ENCODE measurements at regions not wholly inside any gene's neighbourhood (a gene's known extent, or its start where the extent isn't known, plus 50 kb on each side); places are given as distances from the start of the nearest gene placed in this dataset.

- H3K9me3 Mint-ChIP-seq: no peaks in the 10 kb centered on the region
Measured at GRCh38 chr14:29454026-29454693, 473.5 kb downstream of the PRKD1 start.

GRCh38 chr14:29458547-29458946, 469.1 kb downstream of the PRKD1 start:
- Mint-ChIP-seq H3K9me3 (no peaks in the 10 kb centered on the region), H3K36me3 (no peaks in the 10 kb centered on the region), H3K27me3 (no peaks in the 10 kb centered on the region), H3K4me3 (no peak overlapping the region), H3K4me1 (no peaks in the 10 kb centered on the region), H3K27ac (no peak overlapping the region)
- DNase-seq (no peak), ATAC-seq (ENCODE audit: low read depth) (no peak)
- POLR2A ChIA-PET: no interaction called here

More at GRCh38 chr14:29454026-29454693, 473.5 kb downstream of the PRKD1 start:
- Mint-ChIP-seq H3K27me3 (no peaks in the 10 kb centered on the region), H3K36me3 (no peaks in the 10 kb centered on the region), H3K4me1 (no peaks in the 10 kb centered on the region), H3K4me3 (no peak overlapping the region), H3K27ac (no peak overlapping the region)
- DNase-seq (no peak), ATAC-seq (ENCODE audit: low read depth) (no peak)
- POLR2A ChIA-PET: no interaction called here

GRCh38 chr14:29459531-29459930, 468.1 kb downstream of the PRKD1 start:
- DNase-seq (no peak), ATAC-seq (ENCODE audit: low read depth) (no peak)
- Mint-ChIP-seq H3K4me1 (no peaks in the 10 kb centered on the region), H3K36me3 (no peaks in the 10 kb centered on the region), H3K4me3 (no peak overlapping the region), H3K9me3 (no peaks in the 10 kb centered on the region), H3K27me3 (no peaks in the 10 kb centered on the region), H3K27ac (no peak overlapping the region)
- POLR2A ChIA-PET: no interaction called here

DNA sequence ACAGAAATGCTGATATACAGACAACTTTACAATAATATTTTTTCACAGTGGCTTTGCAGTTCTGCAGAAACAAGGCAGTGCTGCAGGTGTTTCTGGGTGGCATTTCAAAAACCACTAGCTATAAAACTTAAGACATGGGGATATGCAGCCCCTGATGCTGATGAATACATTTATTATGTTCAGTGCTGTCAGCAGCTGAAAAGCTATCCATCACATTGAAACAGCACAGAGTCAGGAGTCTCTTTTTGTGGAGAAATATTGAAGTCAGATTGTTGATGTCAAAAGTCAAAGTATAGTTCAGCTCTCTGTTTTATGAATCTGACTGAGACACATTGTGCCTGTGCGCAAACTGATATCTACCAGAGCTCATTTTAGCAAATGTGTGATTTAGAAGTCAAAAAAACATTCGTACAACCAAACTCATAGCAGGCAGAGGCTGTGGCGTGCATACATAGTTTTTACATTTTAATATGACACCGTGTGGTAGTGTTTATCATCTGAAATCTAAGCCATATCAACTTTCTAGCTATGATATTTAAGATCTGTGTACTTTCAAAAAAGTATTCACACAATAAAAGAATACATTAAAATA, 467.6 kb downstream of the PRKD1 start:
- Mint-ChIP-seq H3K4me3 (no peak overlapping the region), H3K27me3 (no peaks in the 10 kb centered on the region), H3K9me3 (no peaks in the 10 kb centered on the region), H3K4me1 (no peaks in the 10 kb centered on the region), H3K36me3 (no peaks in the 10 kb centered on the region), H3K27ac (no peak overlapping the region)
- DNase-seq: no peak
- POLR2A ChIA-PET: no interaction called here
- no peak for ATAC-seq (ENCODE audit: low read depth)

GRCh38 chr14:29461101-29461500, 466.5 kb downstream of the PRKD1 start:
- POLR2A ChIA-PET: no interaction called here
- H3K27ac Mint-ChIP-seq: no peak overlapping the region
- ATAC-seq (ENCODE audit: low read depth): no peak
- DNase-seq: no peak
- H3K27me3 Mint-ChIP-seq: no peaks in the 10 kb centered on the region
- H3K4me1 Mint-ChIP-seq: no peaks in the 10 kb centered on the region
- H3K9me3 Mint-ChIP-seq: no peaks in the 10 kb centered on the region
- H3K36me3 Mint-ChIP-seq: no peaks in the 10 kb centered on the region
- H3K4me3 Mint-ChIP-seq: no peak overlapping the region

DNA sequence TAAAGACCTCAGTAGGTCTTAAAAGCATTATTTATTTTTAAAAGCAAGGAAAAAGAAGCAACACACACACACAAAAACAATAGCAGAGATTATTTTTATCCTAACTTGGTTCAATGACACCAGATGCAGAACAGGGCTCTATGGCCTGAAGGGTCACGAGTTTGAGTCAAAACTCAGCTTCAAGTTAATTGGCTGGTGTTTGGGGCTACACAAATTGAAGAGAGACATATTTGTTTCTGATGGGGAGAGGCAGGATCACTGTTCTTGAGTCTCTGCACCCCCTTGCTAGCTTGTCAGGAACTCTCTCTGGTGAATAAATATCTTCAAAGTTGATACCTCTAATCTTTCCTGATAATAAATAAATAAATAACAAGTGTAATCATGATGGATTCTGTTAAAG, 466.1 kb downstream of the PRKD1 start:
- H3K4me3 Mint-ChIP-seq: no peak overlapping the region
- no peaks in the 10 kb centered on the region for H3K4me1 Mint-ChIP-seq
- H3K9me3 Mint-ChIP-seq: no peaks in the 10 kb centered on the region
- ATAC-seq (ENCODE audit: low read depth) (no peak), DNase-seq (no peak)
- H3K36me3 Mint-ChIP-seq: no peaks in the 10 kb centered on the region
- no peak overlapping the region for H3K27ac Mint-ChIP-seq
- POLR2A ChIA-PET: no interaction called here
- no peaks in the 10 kb centered on the region for H3K27me3 Mint-ChIP-seq

GRCh38 chr14:29462321-29462720, 465.3 kb downstream of the PRKD1 start:
- H3K4me1 Mint-ChIP-seq: no peaks in the 10 kb centered on the region
- no peaks in the 10 kb centered on the region for H3K9me3 Mint-ChIP-seq
- ATAC-seq (ENCODE audit: low read depth) (no peak), DNase-seq (no peak)
- H3K27ac Mint-ChIP-seq: no peak overlapping the region
- POLR2A ChIA-PET: no interaction called here
- H3K36me3 Mint-ChIP-seq: no peaks in the 10 kb centered on the region
- H3K27me3 Mint-ChIP-seq: no peaks in the 10 kb centered on the region
- H3K4me3 Mint-ChIP-seq: no peak overlapping the region

DNA sequence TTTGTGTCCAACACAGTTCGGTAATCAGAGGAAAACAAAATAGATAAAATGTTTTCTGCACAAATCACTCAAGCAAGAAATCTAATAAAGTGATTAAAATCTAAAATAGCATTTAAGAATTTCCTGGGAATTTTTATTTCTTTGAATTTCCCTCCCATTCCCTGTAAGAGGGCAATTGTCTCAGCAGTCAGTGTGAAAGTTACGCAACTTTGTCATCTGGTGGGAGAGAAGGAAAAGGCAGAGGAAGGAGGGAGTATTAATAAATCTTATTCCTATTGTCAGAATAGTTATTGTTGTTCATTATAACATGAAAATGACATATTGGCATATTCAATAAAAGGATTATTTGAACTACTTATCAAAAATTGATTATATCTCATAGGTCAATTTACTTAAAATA, 464.9 kb downstream of the PRKD1 start:
- H3K27me3 Mint-ChIP-seq: no peaks in the 10 kb centered on the region
- DNase-seq: no peak
- no peak for ATAC-seq (ENCODE audit: low read depth)
- H3K27ac Mint-ChIP-seq: no peak overlapping the region
- no peaks in the 10 kb centered on the region for H3K4me1 Mint-ChIP-seq
- no peaks in the 10 kb centered on the region for H3K36me3 Mint-ChIP-seq
- H3K4me3 Mint-ChIP-seq: no peak overlapping the region
- POLR2A ChIA-PET: no interaction called here
- H3K9me3 Mint-ChIP-seq: no peaks in the 10 kb centered on the region

GRCh38 chr14:29463727-29464395, 463.8 kb downstream of the PRKD1 start:
- Mint-ChIP-seq H3K27ac (no peak overlapping the region), H3K9me3 (no peaks in the 10 kb centered on the region), H3K36me3 (no peaks in the 10 kb centered on the region), H3K4me3 (no peak overlapping the region), H3K27me3 (no peaks in the 10 kb centered on the region), H3K4me1 (no peaks in the 10 kb centered on the region)
- POLR2A ChIA-PET: no interaction called here
- ATAC-seq (ENCODE audit: low read depth): no peak
- no peak for DNase-seq

GRCh38 chr14:29465095-29465494, 462.6 kb downstream of the PRKD1 start:
- POLR2A ChIA-PET: no interaction called here
- no peak overlapping the region for H3K4me3 Mint-ChIP-seq
- DNase-seq (no peak), ATAC-seq (ENCODE audit: low read depth) (no peak)
- no peaks in the 10 kb centered on the region for H3K9me3 Mint-ChIP-seq
- H3K27me3 Mint-ChIP-seq: no peaks in the 10 kb centered on the region
- no peak overlapping the region for H3K27ac Mint-ChIP-seq
- H3K36me3 Mint-ChIP-seq: no peaks in the 10 kb centered on the region
- H3K4me1 Mint-ChIP-seq: no peaks in the 10 kb centered on the region

- Mint-ChIP-seq H3K4me3 (no peak overlapping the region), H3K9me3 (peaks cover 2% of the 10 kb centered on the region), H3K27me3 (no peaks in the 10 kb centered on the region), H3K27ac (no peak overlapping the region), H3K4me1 (no peaks in the 10 kb centered on the region), H3K36me3 (no peaks in the 10 kb centered on the region)
- ATAC-seq (ENCODE audit: low read depth) (no peak), DNase-seq (no peak)
- POLR2A ChIA-PET: no interaction called here
Measured at GRCh38 chr14:29475641-29476040, 452.0 kb downstream of the PRKD1 start.

DNA sequence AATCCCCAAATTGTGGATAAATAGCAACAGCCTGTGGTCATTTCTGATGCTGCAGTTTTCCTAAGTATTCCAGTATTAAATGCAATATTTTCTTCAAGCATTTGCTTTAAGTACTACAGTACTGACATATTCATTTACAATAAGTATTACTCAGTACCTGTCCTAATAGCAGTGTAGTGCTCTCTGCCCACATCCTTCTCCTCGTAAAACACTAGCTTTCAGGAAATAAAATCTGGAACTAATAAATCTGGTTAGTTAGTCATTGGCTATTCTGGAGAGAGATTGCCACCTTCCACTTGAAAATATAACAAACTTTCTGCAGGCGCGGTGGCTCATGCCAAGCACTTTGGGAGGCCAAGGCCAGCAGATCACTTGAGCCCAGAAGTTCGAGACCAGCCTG, 441.5 kb downstream of the PRKD1 start:
- Mint-ChIP-seq H3K27me3 (no peaks in the 10 kb centered on the region), H3K27ac (no peak overlapping the region), H3K4me3 (no peak overlapping the region), H3K9me3 (peaks cover 6% of the 10 kb centered on the region), H3K36me3 (no peaks in the 10 kb centered on the region), H3K4me1 (no peaks in the 10 kb centered on the region)
- POLR2A ChIA-PET: no interaction called here
- DNase-seq (no peak), ATAC-seq (ENCODE audit: low read depth) (no peak)

DNA sequence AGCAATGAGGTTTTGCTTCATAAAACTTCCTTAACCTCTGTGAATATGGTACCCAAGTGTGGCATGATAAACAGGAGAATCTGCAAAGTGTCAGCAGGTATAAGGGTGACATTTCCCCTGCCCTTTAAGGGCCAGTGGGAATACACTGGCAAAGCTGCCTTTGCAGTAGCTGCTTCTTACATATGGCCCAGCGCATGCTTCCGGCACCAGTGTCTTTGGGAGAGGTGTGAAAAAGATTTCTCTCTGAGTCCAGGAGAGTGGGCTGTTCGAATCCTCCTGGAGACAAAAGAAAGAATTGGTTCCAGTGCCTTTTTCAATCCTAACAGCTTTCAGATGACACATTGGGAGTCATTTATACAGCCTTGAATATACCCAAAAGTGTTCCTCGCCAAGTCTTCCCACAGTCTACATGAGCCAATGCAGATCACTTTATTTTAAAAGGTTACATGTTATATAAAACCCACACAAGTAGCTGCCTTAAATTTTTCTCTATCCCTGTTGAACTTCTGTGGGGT, 437.7 kb downstream of the PRKD1 start:
- Mint-ChIP-seq H3K36me3 (no peaks in the 10 kb centered on the region), H3K4me1 (no peaks in the 10 kb centered on the region)

GRCh38 chr14:29493849-29494248, 433.8 kb downstream of the PRKD1 start:
- no peak overlapping the region for H3K27ac Mint-ChIP-seq
- H3K9me3 Mint-ChIP-seq: no peaks in the 10 kb centered on the region
- H3K4me3 Mint-ChIP-seq: no peak overlapping the region
- DNase-seq (no peak), ATAC-seq (ENCODE audit: low read depth) (no peak)
- POLR2A ChIA-PET: no interaction called here
- H3K36me3 Mint-ChIP-seq: no peaks in the 10 kb centered on the region
- no peaks in the 10 kb centered on the region for H3K4me1 Mint-ChIP-seq
- H3K27me3 Mint-ChIP-seq: no peaks in the 10 kb centered on the region

More for the DNA sequence above, 437.7 kb downstream of the PRKD1 start:
- POLR2A ChIA-PET: no interaction called here
- H3K27ac Mint-ChIP-seq: no peak overlapping the region
- ATAC-seq (ENCODE audit: low read depth): no peak
- peaks cover 4% of the 10 kb centered on the region for H3K9me3 Mint-ChIP-seq
- no peak overlapping the region for H3K4me3 Mint-ChIP-seq
- no peak for DNase-seq
- H3K27me3 Mint-ChIP-seq: no peaks in the 10 kb centered on the region

Measured in activated naive CD8-positive, alpha-beta T cell treated with anti-CD3 and anti-CD28 coated beads, Interleukin-2, amount 10 ng/mL, durations not matched to agents 7 days and 5 days (primary cell).